ENCODE measurements at regions not wholly inside any gene's neighbourhood (a gene's known extent, or its start where the extent isn't known, plus 50 kb on each side); places are given as distances from the start of the nearest gene placed in this dataset.
"Not testable (repeated sequence)": the region's sequence is repeated elsewhere in the genome, so short reads cannot be mapped to it uniquely, and the experiment has no call there.

DNA sequence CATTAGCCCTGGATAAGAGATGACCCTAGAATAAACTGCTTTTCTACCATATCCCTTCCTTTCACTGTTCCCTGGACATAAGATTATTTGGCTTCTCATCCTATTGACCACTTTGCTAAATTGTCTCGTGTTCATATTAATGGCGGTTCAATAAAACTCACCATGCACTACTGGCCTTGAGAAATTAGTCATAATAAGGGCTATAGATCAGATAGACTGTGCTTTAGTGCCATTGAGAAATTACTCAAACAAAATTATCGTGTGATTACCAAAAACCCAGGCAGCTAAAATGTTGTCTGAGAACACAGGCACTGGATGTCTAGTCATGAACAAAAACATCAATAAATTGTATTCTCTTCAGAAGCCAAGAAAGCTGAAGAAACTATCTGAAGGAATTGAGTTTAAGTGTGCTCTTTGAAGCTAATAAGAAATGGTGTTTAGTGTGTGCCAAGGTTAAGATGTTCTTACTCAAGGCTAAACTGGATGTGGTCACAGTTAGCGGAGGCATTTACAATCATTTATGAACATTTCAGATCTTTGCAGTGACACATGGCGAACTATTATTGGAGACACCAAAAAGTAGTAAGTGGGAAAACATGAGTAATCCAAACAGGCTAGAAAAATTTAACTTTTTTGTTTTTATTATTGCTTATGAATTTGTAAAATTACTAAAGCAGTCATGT is 460.4 kb upstream of the RORB start:
- DNase-seq: no peak

DNA sequence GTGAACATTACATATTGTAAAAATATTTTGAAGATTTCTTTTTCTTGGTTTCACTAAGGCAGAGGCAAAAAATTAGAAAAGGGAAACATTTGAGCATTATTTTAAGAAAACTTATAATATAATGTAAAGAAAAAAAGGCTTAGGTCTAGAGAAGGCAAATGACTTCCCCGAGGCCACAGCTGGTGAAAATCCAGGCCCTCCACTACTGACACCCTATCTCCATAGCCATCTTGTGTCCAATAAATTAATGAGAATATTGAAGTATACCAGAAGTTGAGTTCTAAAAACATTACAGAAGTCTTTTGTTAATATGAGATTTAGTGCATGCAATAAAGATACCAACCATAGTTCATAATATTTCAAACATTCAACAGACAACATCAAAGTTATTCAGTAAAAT is 459.9 kb upstream of the RORB start:
- no peak for DNase-seq

DNA sequence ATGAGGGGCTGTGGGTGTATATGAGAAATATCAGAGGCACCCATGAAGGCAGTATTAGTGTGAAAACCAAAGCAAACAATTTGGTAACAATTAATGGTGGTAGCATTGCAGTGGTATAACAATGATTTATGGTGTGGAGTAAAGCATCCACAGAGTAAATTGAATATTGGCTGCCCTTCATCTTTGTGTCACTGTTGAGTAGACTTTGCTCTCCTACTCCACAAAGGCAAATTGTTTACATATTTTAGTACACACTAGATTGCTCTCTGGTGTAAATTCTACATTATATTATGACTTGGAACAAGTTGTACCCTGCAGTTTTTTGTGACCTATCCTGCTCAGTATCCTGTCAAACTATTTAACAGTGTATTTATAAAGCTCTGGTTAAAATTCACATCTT is 455.5 kb upstream of the RORB start:
- no peak for DNase-seq

DNA sequence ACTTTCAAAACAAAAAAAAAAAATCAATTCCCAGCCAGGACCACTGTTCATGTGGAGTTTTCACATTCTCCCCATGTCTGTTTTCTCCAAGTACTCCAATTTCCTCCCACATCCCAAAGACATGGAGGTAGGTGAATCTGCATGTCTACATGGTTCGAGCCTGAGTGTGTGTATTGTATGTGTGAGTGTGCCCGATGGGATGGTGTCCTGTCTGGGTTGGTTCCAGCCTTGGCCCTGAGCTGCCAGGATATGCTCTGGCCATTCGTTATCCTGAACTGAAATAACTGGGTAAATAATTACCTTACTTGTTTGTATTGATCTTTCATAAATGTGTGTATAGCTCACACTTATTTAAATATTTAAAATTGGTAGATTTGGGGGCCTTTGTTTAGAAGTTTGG is 452.3 kb upstream of the RORB start:
- no peak for DNase-seq

DNA sequence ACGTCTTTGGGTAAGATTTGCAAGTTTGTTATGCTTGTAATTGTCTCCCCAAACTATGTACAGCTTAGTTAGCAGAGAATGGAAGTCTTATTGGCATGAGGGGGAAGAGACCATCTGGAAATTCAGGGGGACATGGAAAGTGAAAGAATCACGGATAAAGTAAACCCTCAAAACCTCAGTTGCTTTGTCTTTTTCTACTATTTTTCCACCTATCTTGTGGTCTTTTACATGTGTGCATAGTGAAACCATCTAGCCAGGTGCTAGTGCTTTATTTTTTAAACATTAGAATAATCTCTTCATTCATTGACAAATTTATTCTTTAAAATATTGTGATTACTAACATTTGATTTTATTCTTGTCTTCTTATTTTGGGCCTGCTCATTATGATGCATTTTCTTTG is 441.1 kb upstream of the RORB start:
- no peak for DNase-seq

DNA sequence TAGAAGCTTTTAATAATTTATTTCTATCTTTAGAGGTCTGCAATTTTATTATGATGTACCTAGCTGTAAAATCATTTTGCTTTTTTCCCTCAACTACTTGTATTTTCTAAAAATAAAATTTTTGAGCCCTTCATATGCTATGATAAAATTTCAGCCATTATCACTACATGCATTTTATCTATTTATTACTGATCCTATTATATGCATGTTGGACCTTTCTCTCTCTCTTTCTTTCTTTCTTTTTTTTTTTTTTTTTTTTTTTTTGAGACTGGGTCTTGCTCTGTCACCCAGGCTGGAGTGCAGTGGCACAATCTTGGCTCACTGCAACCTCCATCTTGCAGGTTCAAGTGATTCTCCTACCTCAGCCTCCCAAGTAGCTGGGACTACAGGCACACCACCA is 440.1 kb upstream of the RORB start:
- DNase-seq: not testable (repeated sequence)

DNA sequence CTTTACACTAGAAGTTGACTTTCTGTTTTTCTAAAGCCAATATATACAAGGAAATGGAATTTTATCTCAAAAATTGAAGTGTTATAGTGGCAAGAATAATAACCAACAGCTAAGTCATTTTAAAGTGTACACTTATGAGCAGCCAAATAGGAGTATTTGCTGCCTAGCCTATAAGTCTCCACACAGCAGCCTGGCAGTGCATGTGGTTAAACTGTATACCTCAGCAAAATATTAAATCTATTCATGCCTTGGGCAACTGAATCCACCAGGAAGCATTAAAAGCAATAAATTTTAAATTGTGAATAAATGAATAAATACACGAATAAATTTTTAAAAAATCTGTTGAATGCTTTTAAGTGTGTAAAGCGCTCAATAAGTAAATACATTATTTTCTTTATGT is 432.4 kb upstream of the RORB start:
- DNase-seq: no peak

DNA sequence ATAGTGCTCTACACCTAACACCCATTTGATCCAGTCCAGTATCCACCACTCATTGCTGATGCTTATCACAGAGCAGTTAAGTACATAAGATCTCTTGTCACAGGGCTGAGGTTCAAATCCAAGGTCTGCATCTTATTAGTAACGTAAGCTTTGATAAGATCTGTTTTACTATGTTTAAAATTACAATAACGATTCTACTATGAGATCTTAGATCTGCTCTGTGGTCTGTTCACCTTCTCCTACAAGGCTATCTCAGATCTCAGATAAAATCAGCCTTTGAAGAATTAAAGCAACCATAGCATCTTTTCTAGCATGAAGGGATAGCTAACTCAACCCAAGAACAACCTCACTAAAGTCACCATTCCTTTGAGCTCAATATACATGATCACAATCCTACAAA is 431.0 kb upstream of the RORB start:
- no peak for DNase-seq

DNA sequence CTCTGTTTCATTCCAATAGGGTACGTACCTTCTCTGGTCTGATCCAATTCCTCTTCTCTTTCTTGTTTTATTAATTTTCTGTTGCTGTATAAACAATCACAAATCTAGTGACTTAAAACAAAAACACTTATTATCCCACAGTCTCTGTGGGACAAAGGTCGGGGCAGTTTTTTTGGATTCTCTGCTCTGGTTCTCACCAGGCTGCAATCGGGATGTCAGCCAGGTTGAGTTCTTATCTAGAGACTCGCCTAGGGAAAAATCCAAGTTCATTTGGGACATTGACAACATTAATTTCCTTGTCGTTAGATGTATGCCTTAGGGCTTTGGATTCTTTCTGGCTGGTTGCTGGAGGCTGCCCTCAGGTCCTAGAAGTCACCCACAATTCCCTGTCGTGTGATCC is 430.5 kb upstream of the RORB start:
- no peak for DNase-seq

DNA sequence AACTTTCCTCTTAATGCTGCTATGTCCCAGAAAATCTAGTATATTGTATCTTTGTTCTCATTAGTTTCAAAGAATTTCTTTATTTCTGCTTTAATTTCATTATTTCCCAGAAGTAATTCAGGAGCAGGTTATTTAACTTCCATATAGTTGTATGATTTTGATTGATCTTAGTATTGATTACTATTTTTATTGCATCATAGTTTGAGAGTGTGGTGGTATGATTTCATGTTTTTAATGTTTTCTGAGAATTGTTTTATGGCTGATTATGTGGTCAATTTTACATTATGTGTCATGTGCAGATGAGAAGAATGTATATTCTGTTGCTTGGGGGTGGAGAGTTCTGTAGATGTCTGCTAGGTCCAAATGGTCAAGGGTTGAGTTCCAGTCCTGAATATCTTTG is 425.6 kb upstream of the RORB start:
- DNase-seq: no peak

DNA sequence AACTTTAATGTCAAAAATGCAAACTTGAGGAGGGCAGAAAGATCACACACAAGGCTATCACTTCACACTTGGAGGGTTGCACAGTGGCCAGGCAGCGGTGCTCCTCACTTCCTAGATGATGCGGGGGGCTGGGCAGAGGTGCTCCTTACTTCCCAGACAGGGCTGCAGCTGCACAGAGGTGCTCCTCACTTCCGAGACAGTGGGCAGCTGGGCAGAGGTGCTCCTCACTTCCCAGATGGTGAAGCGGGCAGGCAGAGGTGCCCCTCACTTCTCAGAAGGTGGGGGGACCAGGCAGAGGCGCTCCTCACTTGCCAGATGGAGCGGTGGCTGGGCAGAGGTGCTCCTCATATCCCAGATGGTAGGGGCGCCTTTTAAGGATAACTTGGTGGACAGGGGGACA is 423.2 kb upstream of the RORB start:
- no peak for DNase-seq

DNA sequence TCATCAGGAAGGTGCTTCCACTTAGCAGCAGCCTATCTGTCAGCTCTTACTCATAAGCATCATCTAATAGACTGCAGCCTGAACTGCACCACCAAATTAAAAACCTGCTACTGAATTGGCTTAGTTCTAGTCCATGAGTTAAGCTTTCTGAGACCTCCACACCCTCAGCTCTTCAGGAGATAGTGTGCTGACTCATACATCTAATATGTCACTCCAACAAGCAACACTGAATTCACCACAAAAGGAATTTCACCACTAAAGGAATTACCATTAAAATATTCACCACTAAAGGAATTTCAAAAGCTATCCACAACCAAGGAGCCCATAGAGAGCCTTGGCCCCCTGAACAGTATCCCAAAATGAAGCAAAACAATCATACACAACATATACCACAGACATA is 418.5 kb upstream of the RORB start:
- DNase-seq: no peak

DNA sequence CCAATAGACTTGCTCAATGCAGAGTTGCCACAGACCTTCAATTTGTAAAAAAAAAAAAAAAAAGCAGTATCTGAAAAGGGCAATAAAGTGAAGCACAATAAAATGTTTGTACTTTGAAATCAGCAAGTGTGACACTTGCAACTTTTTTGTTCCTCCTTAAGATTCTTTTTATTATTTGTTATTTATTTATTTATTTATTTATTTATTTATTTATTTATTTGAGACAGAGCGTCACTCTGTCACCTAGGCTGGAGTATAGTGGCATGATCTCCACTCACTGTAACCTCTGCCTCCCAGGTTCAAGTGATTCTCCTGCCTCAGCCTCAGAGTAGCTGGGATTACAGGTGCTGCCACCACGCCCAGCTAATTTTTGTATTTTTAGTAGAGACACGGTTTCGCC is 416.5 kb upstream of the RORB start:
- not testable (repeated sequence) for DNase-seq

DNA sequence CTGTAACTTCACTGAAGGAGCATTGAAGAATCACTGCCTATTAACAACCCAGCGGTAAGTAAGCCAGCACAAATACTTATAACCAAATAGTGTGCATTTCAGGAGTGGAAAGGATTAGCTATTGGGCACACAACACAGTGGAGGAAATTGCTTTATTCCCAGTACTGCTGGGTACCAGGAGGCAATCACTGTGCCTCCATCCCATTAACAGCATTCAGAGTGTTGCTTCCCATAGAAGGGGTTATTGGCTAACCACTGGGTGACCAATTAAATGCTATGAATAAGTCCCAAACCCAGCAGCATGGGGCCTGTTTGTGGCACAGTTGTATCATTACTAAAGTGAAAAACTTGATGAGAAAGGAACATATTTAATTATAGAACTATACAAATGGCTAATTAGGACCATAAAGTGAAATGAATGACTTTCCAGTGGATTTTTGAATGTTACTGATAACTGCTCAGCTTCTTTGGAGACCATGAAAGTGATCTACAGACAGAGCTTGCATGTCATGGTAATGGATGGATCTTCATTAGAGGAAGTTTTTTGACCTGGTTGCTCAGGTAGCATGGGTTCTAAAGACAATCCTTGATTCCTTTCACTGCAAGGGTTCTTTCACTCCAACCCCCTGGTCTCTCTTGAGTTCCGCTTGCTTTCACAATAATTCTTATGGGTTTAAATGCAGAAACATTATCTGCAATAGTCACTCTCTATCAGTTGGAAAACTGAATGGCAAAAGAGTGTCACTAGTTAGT is 413.3 kb upstream of the RORB start:
- DNase-seq: no peak

DNA sequence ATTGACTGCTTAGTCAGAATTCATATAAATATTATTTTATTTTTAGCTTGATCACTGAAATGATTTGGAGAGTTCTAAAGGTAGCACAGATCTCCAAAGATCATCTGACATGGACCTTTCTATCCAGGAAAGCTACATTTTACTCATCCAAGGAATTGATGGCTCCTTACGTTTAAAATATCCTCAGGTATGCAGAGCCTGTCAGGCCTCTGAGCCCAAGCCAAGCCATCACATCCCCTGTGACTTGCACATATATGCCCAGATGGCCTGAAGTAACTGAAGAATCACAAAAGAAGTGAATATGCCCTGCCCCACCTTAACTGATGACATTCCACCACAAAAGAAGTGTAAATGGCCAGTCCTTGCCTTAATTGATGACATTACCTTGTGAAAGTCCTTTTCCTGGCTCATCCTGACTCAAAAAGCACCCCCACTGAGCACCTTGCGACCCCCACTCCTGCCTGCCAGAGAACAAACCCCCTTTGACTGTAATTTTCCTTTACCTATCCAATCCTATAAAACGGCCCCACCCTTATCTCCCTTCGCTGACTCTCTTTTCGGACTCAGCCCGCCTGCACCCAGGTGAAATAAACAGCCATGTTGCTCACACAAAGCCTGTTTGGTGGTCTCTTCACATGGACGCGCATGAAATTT is 411.6 kb upstream of the RORB start:
- not testable (repeated sequence) for DNase-seq

DNA sequence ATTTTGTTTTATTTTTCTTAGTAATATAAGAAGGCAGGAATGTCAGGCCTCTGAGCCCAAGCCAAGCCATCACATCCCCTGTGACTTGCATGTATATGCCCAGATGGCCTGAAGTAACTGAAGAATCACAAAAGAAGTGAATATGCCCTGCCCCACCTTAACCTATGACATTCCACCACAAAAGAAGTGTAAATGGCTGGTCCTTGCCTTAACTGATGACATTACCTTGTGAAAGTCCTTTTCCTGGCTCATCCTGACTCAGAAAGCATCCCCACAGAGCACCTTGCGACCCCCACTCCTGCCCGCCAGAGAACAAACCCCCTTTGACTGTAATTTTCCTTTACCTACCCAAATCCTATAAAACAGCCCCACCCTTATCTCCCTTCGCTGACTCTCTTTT is 406.2 kb upstream of the RORB start:
- not testable (repeated sequence) for DNase-seq

DNA sequence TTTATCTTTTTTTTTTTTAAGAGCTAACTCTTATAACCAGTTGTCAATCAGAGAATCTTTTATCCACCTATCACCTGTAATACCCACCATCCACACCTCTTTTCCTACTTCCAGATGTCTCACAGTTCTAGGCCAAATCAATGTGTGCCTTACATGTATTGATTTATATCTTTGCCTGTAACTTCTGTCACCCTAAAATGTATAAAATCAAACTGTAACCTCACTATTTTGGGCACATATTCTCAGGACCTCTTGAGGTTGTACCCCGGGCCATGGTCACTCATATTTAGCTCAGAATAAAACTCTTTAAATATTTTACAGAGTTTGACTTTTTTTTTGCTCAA is 404.7 kb upstream of the RORB start:
- no peak for DNase-seq

DNA sequence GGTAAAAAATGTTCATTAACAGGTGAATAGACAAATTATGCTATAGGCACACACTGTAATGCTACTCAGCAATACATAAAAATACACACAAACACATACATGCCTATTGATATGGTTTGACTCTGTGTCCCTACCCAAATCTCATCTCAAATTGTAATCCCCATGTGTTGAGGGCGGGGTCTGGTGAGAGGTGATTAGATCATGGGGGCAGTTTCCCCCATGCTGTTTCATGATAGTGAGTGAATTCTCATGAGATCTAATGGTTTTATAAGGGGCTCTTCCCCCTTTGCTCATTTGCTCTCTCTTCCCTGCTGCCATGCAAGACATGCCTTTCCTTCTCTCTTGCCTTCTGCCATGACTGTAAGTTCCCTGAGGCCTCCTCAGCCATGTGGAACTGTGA is 403.1 kb upstream of the RORB start:
- DNase-seq: not testable (repeated sequence)

DNA sequence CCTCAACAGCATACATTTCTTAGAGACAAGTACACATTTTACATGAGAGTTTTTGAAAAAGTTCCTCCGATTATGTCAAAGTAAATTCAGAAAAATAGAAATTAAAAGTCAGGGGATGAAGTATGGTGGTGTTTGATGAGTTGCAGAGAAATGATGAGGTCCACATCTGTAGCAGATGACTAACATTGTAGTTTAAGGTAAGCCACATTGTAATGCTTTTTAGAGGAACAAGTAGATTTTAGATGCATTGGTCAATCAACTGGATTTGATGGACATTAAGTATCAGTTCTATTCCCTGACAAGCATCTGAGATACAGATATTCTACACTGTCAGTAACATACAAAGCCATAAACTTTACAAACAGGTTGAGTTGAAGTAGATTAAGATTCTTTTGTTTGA is 402.4 kb upstream of the RORB start:
- DNase-seq: no peak

DNA sequence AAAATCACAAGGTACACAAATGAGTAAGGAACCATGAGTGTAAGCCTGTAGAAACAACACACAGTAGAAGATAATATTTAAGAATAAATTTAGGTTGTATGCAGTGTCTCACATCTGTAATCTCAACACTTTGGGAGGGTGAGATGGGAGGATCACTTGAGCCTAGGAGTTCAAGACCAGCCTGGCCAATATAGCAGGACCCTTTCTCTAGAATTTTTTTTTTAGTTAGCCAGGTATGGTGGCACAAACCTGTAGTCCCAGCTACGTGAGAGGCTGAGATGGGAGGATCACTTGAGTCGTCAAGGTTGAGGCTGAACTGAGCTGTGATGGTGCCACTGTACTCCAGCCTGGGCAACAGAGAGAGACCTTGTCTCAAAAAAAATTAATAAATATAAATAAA is 401.2 kb upstream of the RORB start:
- DNase-seq: no peak

DNA sequence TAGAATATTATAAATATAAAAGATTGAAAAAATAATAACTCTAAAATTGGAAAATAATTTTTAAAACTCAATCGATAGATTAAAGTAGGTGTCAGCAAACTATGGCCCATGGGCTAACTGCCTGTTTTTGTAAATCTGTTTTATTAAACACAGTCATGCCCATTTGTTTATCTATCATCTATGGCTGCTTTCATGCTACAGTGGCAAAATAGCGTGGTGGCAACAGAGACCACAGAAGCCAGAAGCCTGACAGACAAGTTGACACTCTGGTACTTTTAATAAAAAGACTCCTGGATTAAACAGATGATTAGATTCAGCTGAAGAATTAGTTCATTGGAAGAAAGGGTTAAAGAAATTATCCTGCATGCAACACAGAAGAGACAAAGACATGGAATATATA is 400.7 kb upstream of the RORB start:
- no peak for DNase-seq

DNA sequence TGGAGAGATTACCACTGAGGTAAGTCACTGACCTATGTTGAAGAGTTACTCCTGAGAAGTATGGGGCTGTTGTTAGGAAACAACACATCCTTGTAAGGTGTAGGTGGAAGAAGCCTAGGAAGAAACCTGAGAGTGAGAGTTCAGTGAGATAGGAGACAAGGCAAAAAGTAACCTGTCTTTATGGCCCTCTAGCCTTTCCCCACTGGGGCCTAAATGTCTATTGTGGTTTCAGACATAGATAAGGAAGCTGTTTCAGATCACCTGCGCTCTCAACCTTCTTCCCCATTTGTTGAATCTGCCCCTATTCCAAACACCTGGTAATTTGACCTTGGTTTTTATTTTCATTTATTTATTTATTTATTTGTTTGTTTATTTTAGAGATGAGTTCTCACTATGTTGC is 397.1 kb upstream of the RORB start:
- DNase-seq: no peak

DNA sequence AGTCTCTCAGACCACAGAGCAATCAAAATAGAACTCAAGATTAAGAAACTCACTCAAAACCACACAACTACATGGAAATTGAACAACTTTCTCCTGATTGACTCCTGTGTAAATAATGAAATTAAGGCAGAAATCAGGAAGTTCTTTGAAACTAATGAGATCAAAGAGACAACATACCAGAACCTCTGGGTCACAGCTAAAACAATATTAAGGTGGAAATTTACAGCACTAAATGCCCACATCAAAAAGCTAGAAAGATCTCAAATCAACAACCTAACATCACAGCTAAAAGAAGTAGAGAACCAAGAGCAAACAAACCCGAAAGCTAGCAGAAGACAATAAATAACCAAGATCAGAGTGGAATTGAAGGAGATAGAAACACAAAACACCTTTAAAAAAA is 395.0 kb upstream of the RORB start:
- DNase-seq: not testable (repeated sequence)

DNA sequence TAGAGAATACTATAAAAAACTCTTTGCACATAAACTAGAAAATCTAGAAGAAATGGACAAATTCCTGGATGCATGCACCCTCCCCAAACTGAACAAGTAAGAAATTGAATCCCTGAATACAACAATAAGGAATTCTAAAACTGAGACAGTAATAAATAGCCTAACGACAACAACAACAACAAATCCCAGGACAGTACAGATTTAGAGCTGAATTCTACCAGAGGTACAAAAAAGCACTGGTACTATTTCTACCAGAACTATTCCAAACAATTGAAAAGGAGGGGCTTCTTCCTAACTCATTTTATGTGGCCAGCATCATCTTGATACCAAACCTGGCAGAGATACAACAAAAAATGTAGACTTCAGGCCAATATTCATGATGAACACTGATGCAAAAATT is 394.4 kb upstream of the RORB start:
- DNase-seq: no peak

DNA sequence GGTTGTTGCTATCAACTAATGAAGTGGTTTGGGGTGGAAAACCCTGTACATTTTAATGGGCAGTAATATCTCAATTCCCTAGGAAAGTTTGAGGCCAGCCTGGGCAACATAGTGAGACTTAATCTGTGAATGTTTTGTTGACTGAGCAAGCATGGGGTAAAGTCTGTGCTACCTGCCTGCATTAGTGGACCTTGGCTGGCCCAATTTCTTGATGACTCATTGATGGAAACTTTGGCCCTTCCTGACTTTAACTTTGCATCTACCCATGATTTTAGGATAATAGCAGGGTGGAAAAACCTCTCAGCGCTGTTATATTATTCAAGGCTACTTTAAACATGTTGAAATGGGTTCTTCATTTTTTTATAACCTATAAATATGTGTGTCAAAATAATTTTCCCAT is 389.4 kb upstream of the RORB start:
- DNase-seq: no peak
